AG10803 (cell line): ENCODE measurements at regions not wholly inside any gene's neighbourhood (a gene's known extent, or its start where the extent isn't known, plus 50 kb on each side); places are given as distances from the start of the nearest gene placed in this dataset.
"Not testable (repeated sequence)": the region's sequence is repeated elsewhere in the genome, so short reads cannot be mapped to it uniquely, and the experiment has no call there.

Source experiments
- DNase-seq: peaks from one replicate; pipeline ENCODE4 v3.0.0; 2010; ENCODE audit warnings: low read depth
- H3K4me3 ChIP-seq: 2 replicates; pipeline ENCODE4 v1.5.1; 2011; ENCODE audit warnings: mild to moderate bottlenecking, low read length, control low read depth
- TF ChIP-seq, protein P1 (sequence below): conservative IDR thresholded peaks from 2 replicates; pipeline ENCODE4 v1.5.1; 2011; ENCODE audit warnings: mild to moderate bottlenecking, low read length, control low read depth, inconsistent platforms

DNA sequence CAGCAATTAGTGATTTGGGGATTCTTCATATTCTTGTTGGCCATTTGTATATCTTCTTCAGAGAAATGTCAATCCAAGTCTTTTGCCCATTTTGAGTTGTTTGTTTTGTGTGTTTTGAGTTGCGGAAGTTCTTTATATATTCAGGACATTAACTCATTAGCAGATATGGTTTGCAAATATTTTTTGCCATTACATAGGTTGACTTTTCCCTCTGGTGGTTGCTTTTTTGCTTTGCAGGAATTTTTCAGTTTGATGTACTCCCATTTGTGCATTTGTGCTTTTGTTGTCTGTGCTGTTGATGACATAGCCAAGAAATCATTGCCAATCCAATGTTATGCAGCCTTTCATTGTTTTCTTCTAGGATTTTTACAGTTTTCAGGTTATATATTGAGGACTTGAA lies 63.6 kb upstream of the DNAJC1 start:
- no peak overlapping the region for H3K4me3 ChIP-seq
- TF ChIP-seq, protein P1, sequence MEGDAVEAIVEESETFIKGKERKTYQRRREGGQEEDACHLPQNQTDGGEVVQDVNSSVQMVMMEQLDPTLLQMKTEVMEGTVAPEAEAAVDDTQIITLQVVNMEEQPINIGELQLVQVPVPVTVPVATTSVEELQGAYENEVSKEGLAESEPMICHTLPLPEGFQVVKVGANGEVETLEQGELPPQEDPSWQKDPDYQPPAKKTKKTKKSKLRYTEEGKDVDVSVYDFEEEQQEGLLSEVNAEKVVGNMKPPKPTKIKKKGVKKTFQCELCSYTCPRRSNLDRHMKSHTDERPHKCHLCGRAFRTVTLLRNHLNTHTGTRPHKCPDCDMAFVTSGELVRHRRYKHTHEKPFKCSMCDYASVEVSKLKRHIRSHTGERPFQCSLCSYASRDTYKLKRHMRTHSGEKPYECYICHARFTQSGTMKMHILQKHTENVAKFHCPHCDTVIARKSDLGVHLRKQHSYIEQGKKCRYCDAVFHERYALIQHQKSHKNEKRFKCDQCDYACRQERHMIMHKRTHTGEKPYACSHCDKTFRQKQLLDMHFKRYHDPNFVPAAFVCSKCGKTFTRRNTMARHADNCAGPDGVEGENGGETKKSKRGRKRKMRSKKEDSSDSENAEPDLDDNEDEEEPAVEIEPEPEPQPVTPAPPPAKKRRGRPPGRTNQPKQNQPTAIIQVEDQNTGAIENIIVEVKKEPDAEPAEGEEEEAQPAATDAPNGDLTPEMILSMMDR = no peak
- DNase-seq = no peak

DNA sequence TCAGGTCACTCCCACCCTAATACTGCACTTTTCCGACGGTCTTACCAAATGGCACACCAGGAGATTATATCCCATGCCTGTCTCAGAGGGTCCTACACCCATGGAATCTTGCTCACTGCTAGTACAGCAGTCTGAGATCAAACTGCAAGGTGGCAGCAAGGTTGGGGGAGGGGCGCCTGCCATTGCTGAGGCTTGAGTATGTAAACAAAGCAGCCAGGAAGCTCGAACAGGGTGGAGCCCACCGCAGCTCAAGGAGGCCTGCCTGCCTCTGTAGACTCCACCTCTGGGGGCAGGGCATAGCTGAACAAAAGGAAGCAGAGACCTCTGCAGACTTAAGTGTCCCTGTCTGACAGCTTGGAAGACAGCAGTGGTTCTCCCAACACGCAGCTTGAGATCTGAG lies 57.5 kb upstream of the DNAJC1 start:
- not testable (repeated sequence) for H3K4me3 ChIP-seq, DNase-seq

DNA sequence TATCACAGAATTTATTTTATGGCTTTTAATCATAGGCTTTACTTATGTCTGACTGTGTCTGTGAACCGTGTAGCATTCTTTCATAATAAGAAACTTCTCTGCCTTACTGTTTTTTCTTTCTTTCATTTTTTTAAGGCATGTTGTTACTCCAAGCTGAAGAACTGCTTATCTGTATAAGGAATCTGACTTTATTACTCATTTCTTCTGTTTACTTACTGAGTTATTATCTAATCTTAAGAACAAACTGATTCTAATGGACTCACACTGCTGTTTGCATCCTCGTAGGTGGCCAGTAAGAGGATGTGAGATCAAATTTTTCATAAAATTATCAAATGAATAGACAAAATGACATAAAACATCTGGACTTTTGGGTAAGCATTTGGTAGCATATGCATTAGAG lies 54.7 kb upstream of the DNAJC1 start:
- no peak overlapping the region for H3K4me3 ChIP-seq
- DNase-seq = no peak
- TF ChIP-seq, protein P1 = no peak

DNA sequence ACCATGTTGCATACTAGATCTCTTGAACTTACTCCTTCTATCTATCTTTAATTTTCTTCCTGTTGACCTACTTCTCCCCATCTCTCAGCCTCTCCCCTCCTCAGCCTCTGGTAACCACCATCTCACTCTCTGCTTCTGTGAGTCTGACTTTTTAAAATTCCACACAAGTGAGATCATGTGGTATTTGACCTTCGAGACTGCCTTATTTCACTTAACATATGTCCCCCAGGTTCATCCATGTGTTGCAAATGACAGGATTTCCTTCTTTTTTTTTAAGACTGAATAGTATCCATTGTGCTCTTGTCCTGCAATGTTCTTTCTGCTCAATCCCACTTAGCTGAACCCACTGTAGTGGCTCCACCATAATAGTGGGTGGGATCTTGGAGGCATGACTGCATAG lies 51.4 kb upstream of the DNAJC1 start:
- TF ChIP-seq, protein P1 = no peak
- H3K4me3 ChIP-seq = no peak overlapping the region
- DNase-seq = no peak
